ENCODE measurements at regions not wholly inside any gene's neighbourhood (a gene's known extent, or its start where the extent isn't known, plus 50 kb on each side); places are given as distances from the start of the nearest gene placed in this dataset.
A peak's percentile ranks its signal among the peaks of the same experiment; 100 is the strongest.

- no peak for DNase-seq (ENCODE audit: low read depth, low spot score)
- H3K9me3 Mint-ChIP-seq = no peaks in the 10 kb centered on the region
- no peak overlapping the region for H3K4me3 Mint-ChIP-seq
- H3K4me1 Mint-ChIP-seq = no peaks in the 10 kb centered on the region
- no peak for TF ChIP-seq CTCF (conservative IDR thresholded peaks at IDR 0.05)
- no peak overlapping the region for H3K27ac Mint-ChIP-seq (ENCODE audit: unreplicated experiment)
- H3K27me3 Mint-ChIP-seq (ENCODE audit: low read depth) = no peaks in the 10 kb centered on the region
- no peaks in the 10 kb centered on the region for H3K36me3 Mint-ChIP-seq (ENCODE audit: low read depth)
Measured at GRCh38 chr12:91766454-91766853, 379.2 kb downstream of the BTG1 start.

- no peak for TF ChIP-seq CTCF (conservative IDR thresholded peaks at IDR 0.05)
- H3K9me3 Mint-ChIP-seq = peaks cover 6% of the 10 kb centered on the region
- no peaks in the 10 kb centered on the region for H3K4me1 Mint-ChIP-seq
- DNase-seq (ENCODE audit: low read depth, low spot score) = no peak
- peaks cover 6% of the 10 kb centered on the region for H3K36me3 Mint-ChIP-seq (ENCODE audit: low read depth)
- no peak overlapping the region for H3K4me3 Mint-ChIP-seq
- H3K27ac Mint-ChIP-seq (ENCODE audit: unreplicated experiment) = no peak overlapping the region
- no peaks in the 10 kb centered on the region for H3K27me3 Mint-ChIP-seq (ENCODE audit: low read depth)
Measured at GRCh38 chr12:91763654-91764370, 381.8 kb downstream of the BTG1 start.

GRCh38 chr12:91753649-91754048 lies 392.0 kb downstream of the BTG1 start:
- Mint-ChIP-seq H3K27ac (ENCODE audit: unreplicated experiment) (no peak overlapping the region), H3K4me3 (no peak overlapping the region), H3K27me3 (ENCODE audit: low read depth) (no peaks in the 10 kb centered on the region), H3K36me3 (ENCODE audit: low read depth) (peaks cover 10% of the 10 kb centered on the region), H3K9me3 (peaks cover 10% of the 10 kb centered on the region), H3K4me1 (no peaks in the 10 kb centered on the region)
- no peak for TF ChIP-seq CTCF (conservative IDR thresholded peaks at IDR 0.05)
- DNase-seq (ENCODE audit: low read depth, low spot score) = no peak

- DNase-seq (ENCODE audit: low read depth, low spot score) = no peak
- H3K4me3 Mint-ChIP-seq = no peak overlapping the region
- H3K4me1 Mint-ChIP-seq = no peaks in the 10 kb centered on the region
- H3K27me3 Mint-ChIP-seq (ENCODE audit: low read depth) = no peaks in the 10 kb centered on the region
- no peak for TF ChIP-seq CTCF (conservative IDR thresholded peaks at IDR 0.05)
- no peaks in the 10 kb centered on the region for H3K9me3 Mint-ChIP-seq
- peaks cover 2% of the 10 kb centered on the region for H3K36me3 Mint-ChIP-seq (ENCODE audit: low read depth)
- H3K27ac Mint-ChIP-seq (ENCODE audit: unreplicated experiment) = peak overlapping the region; percentile 76
Measured at GRCh38 chr12:91746976-91747375, 398.7 kb downstream of the BTG1 start.

GRCh38 chr12:91744597-91744996 lies 401.0 kb downstream of the BTG1 start:
- Mint-ChIP-seq H3K4me1 (no peaks in the 10 kb centered on the region), H3K9me3 (peaks cover 7% of the 10 kb centered on the region)

More at GRCh38 chr12:91744597-91744996, 401.0 kb downstream of the BTG1 start:
- DNase-seq (ENCODE audit: low read depth, low spot score) = no peak
- TF ChIP-seq CTCF (conservative IDR thresholded peaks at IDR 0.05) = no peak
- Mint-ChIP-seq H3K4me3 (no peak overlapping the region), H3K27me3 (ENCODE audit: low read depth) (no peaks in the 10 kb centered on the region), H3K27ac (ENCODE audit: unreplicated experiment) (no peak overlapping the region), H3K36me3 (ENCODE audit: low read depth) (no peaks in the 10 kb centered on the region)
